GM19193 (cell line): ENCODE measurements at regions not wholly inside any gene's neighbourhood (a gene's known extent, or its start where the extent isn't known, plus 50 kb on each side); places are given as distances from the start of the nearest gene placed in this dataset.

Experiments
- POLR2A ChIP-seq: IDR thresholded peaks from 4 replicates; pipeline ENCODE4 v1.6.1; 2011; ENCODE audit not compliant: insufficient read depth, insufficient read length; ENCODE audit errors: extremely low read depth

- TF ChIP-seq POLR2A, result no peak
Measured at GRCh38 chr17:71615820-71616219, 505.0 kb upstream of the SOX9 start.

- TF ChIP-seq POLR2A, result no peak
Measured at GRCh38 chr17:71625330-71625729, 495.5 kb upstream of the SOX9 start.

GRCh38 chr17:71628306-71628705 is 492.5 kb upstream of the SOX9 start:
- TF ChIP-seq POLR2A, result no peak

GRCh38 chr17:71631483-71631882 is 489.3 kb upstream of the SOX9 start:
- no peak for TF ChIP-seq POLR2A

- TF ChIP-seq POLR2A, result no peak
Measured at GRCh38 chr17:71632328-71632727, 488.5 kb upstream of the SOX9 start.

GRCh38 chr17:71633391-71633849 is 487.4 kb upstream of the SOX9 start:
- no peak for TF ChIP-seq POLR2A

GRCh38 chr17:71634376-71634775 is 486.4 kb upstream of the SOX9 start:
- TF ChIP-seq POLR2A, result no peak

GRCh38 chr17:71635187-71635586 is 485.6 kb upstream of the SOX9 start:
- no peak for TF ChIP-seq POLR2A

- no peak for TF ChIP-seq POLR2A
Measured at GRCh38 chr17:71636644-71637043, 484.2 kb upstream of the SOX9 start.

- TF ChIP-seq POLR2A, result no peak
Measured at GRCh38 chr17:71638668-71639067, 482.2 kb upstream of the SOX9 start.

GRCh38 chr17:71639865-71640264 is 481.0 kb upstream of the SOX9 start:
- no peak for TF ChIP-seq POLR2A

GRCh38 chr17:71649941-71650350 is 470.9 kb upstream of the SOX9 start:
- TF ChIP-seq POLR2A, result no peak

GRCh38 chr17:71655542-71655941 is 465.3 kb upstream of the SOX9 start:
- TF ChIP-seq POLR2A, result no peak

GRCh38 chr17:71656964-71657858 is 463.6 kb upstream of the SOX9 start:
- no peak for TF ChIP-seq POLR2A

- TF ChIP-seq POLR2A, result no peak
Measured at GRCh38 chr17:71658996-71659395, 461.8 kb upstream of the SOX9 start.

- TF ChIP-seq POLR2A, result no peak
Measured at GRCh38 chr17:71664861-71665260, 456.0 kb upstream of the SOX9 start.
